Activated T-helper 1 cell treated with anti-CD3 and anti-CD28 coated beads, Interleukin-12 subunit alpha, Interleukin-12 subunit beta, Interleukin-2, Interleukin-4 antibody, amounts not matched to agents 30 ng/mL and 10 ng/mL and 1 ng/mL, durations not matched to agents 14 hours and 24 hours and 36 hours (primary cell): ENCODE measurements at regions not wholly inside any gene's neighbourhood (a gene's known extent, or its start where the extent isn't known, plus 50 kb on each side); places are given as distances from the start of the nearest gene placed in this dataset.

ENCODE experiments used
- DNase-seq: peaks from one replicate; pipeline ENCODE4 v3.0.0; 2021; ENCODE audit warnings: low spot score
- H3K27ac Mint-ChIP-seq: one replicate; pipeline ENCODE4 v1.8.0; 2021; ENCODE audit warnings: mild to moderate bottlenecking, mixed read lengths
- H3K27me3 Mint-ChIP-seq: one replicate; pipeline ENCODE4 v1.8.0; 2022; ENCODE audit warnings: mild to moderate bottlenecking, moderate library complexity, mixed read lengths; ENCODE audit not compliant: insufficient read depth
- H3K36me3 Mint-ChIP-seq: one replicate; pipeline ENCODE4 v1.8.0; 2021; ENCODE audit warnings: low read depth, mixed read lengths
- H3K4me1 Mint-ChIP-seq: one replicate; pipeline ENCODE4 v1.8.0; 2021; ENCODE audit warnings: low read depth, mixed read lengths
- H3K4me3 Mint-ChIP-seq: one replicate; pipeline ENCODE4 v1.8.0; 2021; ENCODE audit warnings: mild to moderate bottlenecking, moderate library complexity, mixed read lengths
- H3K9me3 Mint-ChIP-seq: one replicate; pipeline ENCODE4 v1.8.0; 2021; ENCODE audit warnings: mixed read lengths
- intact Hi-C: fragments of 100-400 bp; cut with micrococcal nuclease; formaldehyde crosslinking; loops from one replicate; pipeline ENCODE4 v1.15.1; 2024

- Mint-ChIP-seq H3K4me1 (no peaks in the 10 kb centered on the region), H3K4me3 (no peak overlapping the region), H3K27ac (no peak overlapping the region), H3K36me3 (no peaks in the 10 kb centered on the region), H3K27me3 (no peaks in the 10 kb centered on the region), H3K9me3 (no peaks in the 10 kb centered on the region)
- intact Hi-C loops: no loop called here
- DNase-seq: no peak
These were observed 1025.9 kb downstream of the TTLL7 start for GRCh38 chr1:82972841-82973553.

DNA sequence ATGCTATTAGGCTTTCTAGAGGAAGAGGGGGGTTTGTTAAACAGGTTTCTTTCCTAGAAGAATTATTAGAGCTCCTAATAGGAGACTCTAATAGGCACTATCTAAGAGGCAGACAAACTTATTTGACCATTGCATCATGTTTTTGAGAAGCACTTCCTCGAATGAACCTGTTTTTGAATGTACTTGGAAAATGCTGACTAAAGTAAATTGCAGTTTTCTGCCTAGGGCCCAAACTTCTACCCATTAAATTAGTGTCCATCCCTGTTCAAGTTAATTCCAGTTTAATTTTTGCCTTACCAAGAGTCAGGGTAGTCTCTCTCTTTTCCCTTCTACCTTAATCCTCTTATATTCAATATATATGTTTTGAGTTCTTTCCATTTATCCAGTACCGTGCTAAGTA lies 1029.6 kb downstream of the TTLL7 start:
- no peaks in the 10 kb centered on the region for H3K9me3 Mint-ChIP-seq
- DNase-seq: no peak
- no peak overlapping the region for H3K4me3 Mint-ChIP-seq
- no peak overlapping the region for H3K27ac Mint-ChIP-seq
- H3K4me1 Mint-ChIP-seq: no peaks in the 10 kb centered on the region
- H3K36me3 Mint-ChIP-seq: no peaks in the 10 kb centered on the region
- intact Hi-C loops: no loop called here
- no peaks in the 10 kb centered on the region for H3K27me3 Mint-ChIP-seq

- Mint-ChIP-seq H3K9me3 (no peaks in the 10 kb centered on the region), H3K36me3 (no peaks in the 10 kb centered on the region), H3K27ac (no peak overlapping the region), H3K4me3 (no peak overlapping the region), H3K4me1 (no peaks in the 10 kb centered on the region), H3K27me3 (no peaks in the 10 kb centered on the region)
- DNase-seq: no peak
- intact Hi-C loops: no loop called here
These were observed 1036.3 kb downstream of the TTLL7 start for GRCh38 chr1:82962658-82963057.

- no peaks in the 10 kb centered on the region for H3K36me3 Mint-ChIP-seq
- H3K4me1 Mint-ChIP-seq: no peaks in the 10 kb centered on the region
- no peaks in the 10 kb centered on the region for H3K9me3 Mint-ChIP-seq
- DNase-seq: no peak
- no peak overlapping the region for H3K27ac Mint-ChIP-seq
- intact Hi-C loops: no loop called here
- no peaks in the 10 kb centered on the region for H3K27me3 Mint-ChIP-seq
- no peak overlapping the region for H3K4me3 Mint-ChIP-seq
These were observed 1048.2 kb downstream of the TTLL7 start for GRCh38 chr1:82950606-82951200.

- no peak for DNase-seq
- intact Hi-C loops: no loop called here
- Mint-ChIP-seq H3K9me3 (no peaks in the 10 kb centered on the region), H3K36me3 (no peaks in the 10 kb centered on the region), H3K27ac (no peak overlapping the region), H3K4me1 (no peaks in the 10 kb centered on the region), H3K4me3 (no peak overlapping the region), H3K27me3 (no peaks in the 10 kb centered on the region)
These were observed 1050.5 kb downstream of the TTLL7 start for GRCh38 chr1:82948386-82948785.

DNA sequence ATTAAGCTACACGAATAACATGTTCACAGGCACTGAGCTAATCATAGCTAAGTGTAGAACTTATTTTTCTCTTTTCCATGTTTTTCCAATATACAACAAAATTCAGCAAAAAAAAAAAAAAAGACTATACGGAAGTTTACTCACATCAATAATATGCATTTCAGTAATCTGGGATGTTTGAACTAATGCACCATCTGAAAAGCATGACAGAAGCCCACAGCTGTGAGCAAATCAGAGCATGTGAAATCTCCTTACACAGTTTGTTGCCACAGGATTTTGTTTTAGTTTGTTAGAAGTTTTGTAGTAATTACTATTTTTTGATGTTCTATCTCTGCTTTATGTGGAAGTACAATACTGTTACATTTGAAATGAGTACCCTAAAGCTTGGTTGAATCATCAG lies 1051.7 kb downstream of the TTLL7 start:
- intact Hi-C loops: no loop called here
- no peak for DNase-seq
- H3K4me1 Mint-ChIP-seq: no peaks in the 10 kb centered on the region
- no peak overlapping the region for H3K27ac Mint-ChIP-seq
- H3K9me3 Mint-ChIP-seq: no peaks in the 10 kb centered on the region
- H3K36me3 Mint-ChIP-seq: no peaks in the 10 kb centered on the region
- no peaks in the 10 kb centered on the region for H3K27me3 Mint-ChIP-seq
- no peak overlapping the region for H3K4me3 Mint-ChIP-seq

GRCh38 chr1:82946096-82946605 lies 1052.8 kb downstream of the TTLL7 start:
- H3K36me3 Mint-ChIP-seq: no peaks in the 10 kb centered on the region
- intact Hi-C loops: no loop called here
- DNase-seq: no peak
- H3K4me1 Mint-ChIP-seq: no peaks in the 10 kb centered on the region
- H3K4me3 Mint-ChIP-seq: no peak overlapping the region
- no peaks in the 10 kb centered on the region for H3K9me3 Mint-ChIP-seq
- H3K27ac Mint-ChIP-seq: no peak overlapping the region
- H3K27me3 Mint-ChIP-seq: no peaks in the 10 kb centered on the region

GRCh38 chr1:82944822-82945221 lies 1054.1 kb downstream of the TTLL7 start:
- no peaks in the 10 kb centered on the region for H3K36me3 Mint-ChIP-seq
- H3K9me3 Mint-ChIP-seq: no peaks in the 10 kb centered on the region
- no peak for DNase-seq
- intact Hi-C loops: no loop called here
- H3K27me3 Mint-ChIP-seq: no peaks in the 10 kb centered on the region
- H3K4me1 Mint-ChIP-seq: no peaks in the 10 kb centered on the region
- H3K27ac Mint-ChIP-seq: no peak overlapping the region
- no peak overlapping the region for H3K4me3 Mint-ChIP-seq

DNA sequence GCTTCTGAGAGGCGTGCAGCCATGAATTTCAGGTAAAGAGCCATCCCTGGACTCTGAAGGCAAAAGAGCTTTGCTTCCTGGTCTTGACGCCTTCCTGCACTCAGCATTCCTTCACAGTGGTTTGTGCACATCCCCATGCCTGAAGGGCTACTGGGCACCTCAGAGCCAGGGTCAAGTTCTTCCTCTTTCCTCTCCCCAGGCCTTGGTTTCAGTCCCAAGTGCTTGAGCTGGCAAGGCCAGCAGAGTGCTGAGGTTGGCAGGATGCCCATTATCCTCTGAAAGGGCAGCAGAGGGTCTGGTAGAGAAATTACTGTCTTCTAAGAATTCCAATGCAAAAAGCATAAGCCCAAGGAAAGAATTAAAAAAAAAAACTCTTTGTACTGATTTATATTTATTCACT lies 1064.9 kb downstream of the TTLL7 start:
- Mint-ChIP-seq H3K36me3 (no peaks in the 10 kb centered on the region), H3K9me3 (no peaks in the 10 kb centered on the region), H3K27ac (no peak overlapping the region), H3K27me3 (no peaks in the 10 kb centered on the region), H3K4me3 (no peak overlapping the region), H3K4me1 (no peaks in the 10 kb centered on the region)
- no peak for DNase-seq
- intact Hi-C loops: no loop called here

- no peak overlapping the region for H3K27ac Mint-ChIP-seq
- no peak for DNase-seq
- no peaks in the 10 kb centered on the region for H3K27me3 Mint-ChIP-seq
- intact Hi-C loops: no loop called here
- H3K4me3 Mint-ChIP-seq: no peak overlapping the region
- H3K9me3 Mint-ChIP-seq: no peaks in the 10 kb centered on the region
- no peaks in the 10 kb centered on the region for H3K4me1 Mint-ChIP-seq
- no peaks in the 10 kb centered on the region for H3K36me3 Mint-ChIP-seq
These were observed 1066.2 kb downstream of the TTLL7 start for GRCh38 chr1:82932727-82933126.

- H3K27ac Mint-ChIP-seq: no peak overlapping the region
- no peaks in the 10 kb centered on the region for H3K4me1 Mint-ChIP-seq
- no peak overlapping the region for H3K4me3 Mint-ChIP-seq
- DNase-seq: no peak
- H3K27me3 Mint-ChIP-seq: no peaks in the 10 kb centered on the region
- no peaks in the 10 kb centered on the region for H3K36me3 Mint-ChIP-seq
- intact Hi-C loops: no loop called here
- H3K9me3 Mint-ChIP-seq: no peaks in the 10 kb centered on the region
These were observed 1066.7 kb downstream of the TTLL7 start for GRCh38 chr1:82932207-82932606.

- Mint-ChIP-seq H3K27ac (no peak overlapping the region), H3K4me1 (no peaks in the 10 kb centered on the region), H3K36me3 (no peaks in the 10 kb centered on the region), H3K9me3 (no peaks in the 10 kb centered on the region), H3K4me3 (no peak overlapping the region), H3K27me3 (no peaks in the 10 kb centered on the region)
- no peak for DNase-seq
- intact Hi-C loops: no loop called here
These were observed 1067.9 kb downstream of the TTLL7 start for GRCh38 chr1:82931006-82931405.

DNA sequence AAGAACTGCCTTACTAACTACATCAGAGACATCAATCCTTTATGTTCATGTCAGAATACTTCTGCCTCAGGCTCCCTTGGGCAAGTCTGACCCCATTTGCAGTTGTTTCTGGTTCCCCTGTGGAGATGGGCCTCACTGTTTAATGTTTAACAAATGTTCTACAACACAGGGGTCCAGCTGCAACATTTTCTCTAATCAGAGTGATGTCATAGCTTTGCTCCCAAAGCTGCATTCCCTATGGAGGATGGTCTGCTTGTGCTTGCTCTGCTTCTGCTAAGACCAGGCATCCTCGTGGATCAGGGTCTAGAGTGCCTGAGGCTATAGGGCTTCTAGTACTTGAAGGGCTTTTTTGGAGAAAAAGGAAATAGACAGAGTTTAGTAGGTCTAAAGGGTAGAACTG lies 1071.2 kb downstream of the TTLL7 start:
- Mint-ChIP-seq H3K9me3 (no peaks in the 10 kb centered on the region), H3K27ac (no peak overlapping the region), H3K4me3 (no peak overlapping the region), H3K4me1 (no peaks in the 10 kb centered on the region), H3K36me3 (no peaks in the 10 kb centered on the region), H3K27me3 (no peaks in the 10 kb centered on the region)
- intact Hi-C loops: no loop called here
- DNase-seq: no peak

DNA sequence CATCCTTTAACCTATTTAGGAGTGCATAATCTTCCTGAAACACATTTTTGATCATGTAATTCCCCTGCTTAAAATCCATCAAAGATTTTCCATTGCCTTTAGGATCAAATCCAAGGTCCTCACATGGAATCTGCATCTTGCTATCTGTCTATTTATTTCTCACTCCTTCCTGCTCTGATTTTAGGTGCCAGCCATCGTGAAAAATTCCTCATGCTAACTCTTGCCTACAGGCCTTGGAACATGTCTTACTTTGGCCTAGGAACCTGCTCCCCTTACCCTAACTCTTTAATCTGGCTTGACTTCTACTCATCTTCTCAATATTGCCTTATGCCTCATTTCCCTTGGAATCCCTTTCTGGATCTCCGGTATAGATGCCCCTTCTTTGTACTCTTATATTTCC lies 1074.3 kb downstream of the TTLL7 start:
- no peak for DNase-seq
- Mint-ChIP-seq H3K27me3 (no peaks in the 10 kb centered on the region), H3K4me1 (no peaks in the 10 kb centered on the region), H3K36me3 (no peaks in the 10 kb centered on the region), H3K9me3 (no peaks in the 10 kb centered on the region), H3K27ac (no peak overlapping the region), H3K4me3 (no peak overlapping the region)
- intact Hi-C loops: no loop called here
